Neural progenitor cell (in vitro differentiated cells): ENCODE measurements at regions not wholly inside any gene's neighbourhood (a gene's known extent, or its start where the extent isn't known, plus 50 kb on each side); places are given as distances from the start of the nearest gene placed in this dataset.
A peak's percentile ranks its signal among the peaks of the same experiment; 100 is the strongest.

Experiments
- EZH2 ChIP-seq: fragments of 200-600 bp; sonication (generic); IDR thresholded peaks from 2 replicates; pipeline ENCODE4 v1.6.1; 2017; ENCODE audit warnings: antibody characterized with exemption, mild to moderate bottlenecking, moderate library complexity
- EZH2phosphoT487 ChIP-seq: fragments of 200-600 bp; sonication (generic); IDR thresholded peaks from 2 replicates; pipeline ENCODE4 v1.6.1; 2017; ENCODE audit warnings: antibody characterized with exemption
- TF ChIP-seq, protein P1 (sequence below): fragments of 200-600 bp; sonication (generic); IDR thresholded peaks from 2 replicates; pipeline ENCODE4 v1.5.1; 2017; ENCODE audit warnings: antibody characterized with exemption, mild to moderate bottlenecking

DNA sequence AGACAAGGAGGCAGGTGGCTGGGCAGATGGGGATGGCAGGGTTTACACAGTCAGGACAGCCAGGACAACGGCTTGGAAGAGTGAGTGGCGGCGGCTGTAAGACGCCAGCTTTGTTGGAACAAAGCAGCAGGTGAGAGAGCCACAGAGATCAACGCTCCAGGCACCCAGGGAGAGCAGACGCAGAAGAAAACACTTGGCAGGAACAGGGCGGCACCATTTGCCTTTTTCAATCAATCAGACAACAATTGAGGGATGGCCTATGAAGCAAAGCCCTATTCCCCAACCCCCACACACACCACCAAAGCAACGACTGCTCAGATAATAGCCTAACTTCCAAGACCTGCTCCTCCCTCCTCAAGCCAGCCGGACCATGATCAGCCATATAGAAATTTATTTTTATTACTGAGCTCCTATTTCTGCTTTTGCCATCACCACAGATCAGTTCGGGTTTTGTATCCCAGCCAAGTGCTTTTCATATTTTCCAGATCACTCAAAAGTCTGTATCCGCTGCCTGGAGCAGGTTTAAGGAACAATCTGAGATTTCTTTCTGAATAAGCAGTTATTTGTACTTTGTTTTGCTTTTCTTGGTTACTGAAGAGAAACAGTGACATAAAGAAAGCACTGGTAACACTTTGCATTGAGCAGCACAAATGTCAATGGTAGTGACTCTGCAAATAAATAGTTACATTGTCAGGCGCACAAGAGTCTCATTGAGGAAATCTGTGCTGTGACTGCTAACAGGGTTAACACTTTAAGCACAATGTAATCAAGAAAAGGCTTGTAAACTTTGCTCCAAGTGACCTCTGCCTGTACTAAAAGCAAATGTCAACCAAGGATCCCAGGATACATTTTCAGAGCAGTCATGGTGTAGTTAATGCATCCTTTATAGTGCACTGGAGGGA is 81.8 kb upstream of the RBPJ start:
- TF ChIP-seq EZH2 (no peak), EZH2phosphoT487 (peak; percentile 38)
- TF ChIP-seq, protein P1, sequence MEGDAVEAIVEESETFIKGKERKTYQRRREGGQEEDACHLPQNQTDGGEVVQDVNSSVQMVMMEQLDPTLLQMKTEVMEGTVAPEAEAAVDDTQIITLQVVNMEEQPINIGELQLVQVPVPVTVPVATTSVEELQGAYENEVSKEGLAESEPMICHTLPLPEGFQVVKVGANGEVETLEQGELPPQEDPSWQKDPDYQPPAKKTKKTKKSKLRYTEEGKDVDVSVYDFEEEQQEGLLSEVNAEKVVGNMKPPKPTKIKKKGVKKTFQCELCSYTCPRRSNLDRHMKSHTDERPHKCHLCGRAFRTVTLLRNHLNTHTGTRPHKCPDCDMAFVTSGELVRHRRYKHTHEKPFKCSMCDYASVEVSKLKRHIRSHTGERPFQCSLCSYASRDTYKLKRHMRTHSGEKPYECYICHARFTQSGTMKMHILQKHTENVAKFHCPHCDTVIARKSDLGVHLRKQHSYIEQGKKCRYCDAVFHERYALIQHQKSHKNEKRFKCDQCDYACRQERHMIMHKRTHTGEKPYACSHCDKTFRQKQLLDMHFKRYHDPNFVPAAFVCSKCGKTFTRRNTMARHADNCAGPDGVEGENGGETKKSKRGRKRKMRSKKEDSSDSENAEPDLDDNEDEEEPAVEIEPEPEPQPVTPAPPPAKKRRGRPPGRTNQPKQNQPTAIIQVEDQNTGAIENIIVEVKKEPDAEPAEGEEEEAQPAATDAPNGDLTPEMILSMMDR = no peak
